Smooth muscle cell (in vitro differentiated cells): ENCODE measurements at regions not wholly inside any gene's neighbourhood (a gene's known extent, or its start where the extent isn't known, plus 50 kb on each side); places are given as distances from the start of the nearest gene placed in this dataset.

Source experiments
- DNase-seq: peaks from one replicate; lab custom pipeline; 2025; ENCODE audit not compliant: unreplicated experiment; lab: John Stamatoyannopoulos, UW
- H2AFZ ChIP-seq: fragments of 200-600 bp; sonication (generic); 2 replicates; pipeline ENCODE4 v1.6.0; 2016; ENCODE audit warnings: antibody characterized with exemption, low read depth, mild to moderate bottlenecking
- H3F3A ChIP-seq: fragments of 200-600 bp; sonication (generic); 2 replicates; pipeline ENCODE4 v1.6.0; 2017; ENCODE audit warnings: antibody characterized with exemption, low read depth
- H3K27ac ChIP-seq: fragments of 200-600 bp; sonication (generic); 2 replicates; pipeline ENCODE4 v1.5.1; 2016; ENCODE audit warnings: low read depth, mild to moderate bottlenecking
- H3K27me3 ChIP-seq: fragments of 200-600 bp; sonication (generic); 2 replicates; pipeline ENCODE4 v1.6.1; 2016; ENCODE audit warnings: low read depth, mild to moderate bottlenecking
- H3K36me3 ChIP-seq: fragments of 200-600 bp; sonication (generic); 2 replicates; pipeline ENCODE4 v1.5.1; 2016; ENCODE audit warnings: low read depth
- H3K4me1 ChIP-seq: fragments of 200-600 bp; sonication (generic); 2 replicates; pipeline ENCODE4 v1.5.1; 2016; ENCODE audit warnings: low read depth
- H3K4me2 ChIP-seq: fragments of 200-600 bp; sonication (generic); 2 replicates; pipeline ENCODE4 v1.6.0; 2016; ENCODE audit warnings: mild to moderate bottlenecking
- H3K4me3 ChIP-seq: fragments of 200-600 bp; sonication (generic); 2 replicates; pipeline ENCODE4 v1.5.1; 2016; ENCODE audit warnings: mild to moderate bottlenecking
- H3K79me2 ChIP-seq: fragments of 200-600 bp; sonication (generic); 2 replicates; pipeline ENCODE4 v1.6.0; 2016; ENCODE audit warnings: low read depth, mild to moderate bottlenecking
- H3K9ac ChIP-seq: fragments of 200-600 bp; sonication (generic); 2 replicates; pipeline ENCODE4 v1.6.0; 2016; ENCODE audit warnings: low read depth
- H3K9me3 ChIP-seq: fragments of 200-600 bp; sonication (generic); replicated peaks from 2 replicates; pipeline ENCODE4 v1.5.1; 2016; ENCODE audit warnings: low read depth
- H4K20me1 ChIP-seq: fragments of 200-600 bp; sonication (generic); 2 replicates; pipeline ENCODE4 v1.6.0; 2016; ENCODE audit warnings: low read depth
- WGBS: methylation state at CpG from one replicate; pipeline ENCODE4 v1.1.7; 2016; ENCODE audit warnings: low lambda C conversion rate; 5-methylcytosine and 5-hydroxymethylcytosine counted together
- TF ChIP-seq, protein P1 (sequence below): fragments of 200-600 bp; sonication (generic); IDR thresholded peaks from 2 replicates; pipeline ENCODE4 v1.5.1; 2017; ENCODE audit warnings: borderline replicate concordance, mild to moderate bottlenecking, antibody characterized with exemption; ENCODE audit not compliant: insufficient read depth, poor library complexity, severe bottlenecking

GRCh38 chr17:62130739-62131138 lies 65.7 kb upstream of the MED13 start:
- no peaks in the 10 kb centered on the region for H3F3A ChIP-seq
- TF ChIP-seq, protein P1, sequence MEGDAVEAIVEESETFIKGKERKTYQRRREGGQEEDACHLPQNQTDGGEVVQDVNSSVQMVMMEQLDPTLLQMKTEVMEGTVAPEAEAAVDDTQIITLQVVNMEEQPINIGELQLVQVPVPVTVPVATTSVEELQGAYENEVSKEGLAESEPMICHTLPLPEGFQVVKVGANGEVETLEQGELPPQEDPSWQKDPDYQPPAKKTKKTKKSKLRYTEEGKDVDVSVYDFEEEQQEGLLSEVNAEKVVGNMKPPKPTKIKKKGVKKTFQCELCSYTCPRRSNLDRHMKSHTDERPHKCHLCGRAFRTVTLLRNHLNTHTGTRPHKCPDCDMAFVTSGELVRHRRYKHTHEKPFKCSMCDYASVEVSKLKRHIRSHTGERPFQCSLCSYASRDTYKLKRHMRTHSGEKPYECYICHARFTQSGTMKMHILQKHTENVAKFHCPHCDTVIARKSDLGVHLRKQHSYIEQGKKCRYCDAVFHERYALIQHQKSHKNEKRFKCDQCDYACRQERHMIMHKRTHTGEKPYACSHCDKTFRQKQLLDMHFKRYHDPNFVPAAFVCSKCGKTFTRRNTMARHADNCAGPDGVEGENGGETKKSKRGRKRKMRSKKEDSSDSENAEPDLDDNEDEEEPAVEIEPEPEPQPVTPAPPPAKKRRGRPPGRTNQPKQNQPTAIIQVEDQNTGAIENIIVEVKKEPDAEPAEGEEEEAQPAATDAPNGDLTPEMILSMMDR = no peak
- no peaks in the 10 kb centered on the region for H3K36me3 ChIP-seq
- H3K27me3 ChIP-seq = peaks cover under 1% of the 10 kb centered on the region
- no peak overlapping the region for H2AFZ ChIP-seq
- H3K27ac ChIP-seq = no peak overlapping the region
- DNase-seq = no peak
- H3K79me2 ChIP-seq = no peaks in the 10 kb centered on the region
- H3K4me2 ChIP-seq = no peak overlapping the region
- WGBS = 95% methylated on average over 1 of the region's 1 CpG
- no peak overlapping the region for H3K9ac ChIP-seq
- H3K4me3 ChIP-seq = no peak overlapping the region
- H4K20me1 ChIP-seq = no peaks in the 10 kb centered on the region
- no peaks in the 10 kb centered on the region for H3K4me1 ChIP-seq
- H3K9me3 ChIP-seq = no peaks in the 10 kb centered on the region

DNA sequence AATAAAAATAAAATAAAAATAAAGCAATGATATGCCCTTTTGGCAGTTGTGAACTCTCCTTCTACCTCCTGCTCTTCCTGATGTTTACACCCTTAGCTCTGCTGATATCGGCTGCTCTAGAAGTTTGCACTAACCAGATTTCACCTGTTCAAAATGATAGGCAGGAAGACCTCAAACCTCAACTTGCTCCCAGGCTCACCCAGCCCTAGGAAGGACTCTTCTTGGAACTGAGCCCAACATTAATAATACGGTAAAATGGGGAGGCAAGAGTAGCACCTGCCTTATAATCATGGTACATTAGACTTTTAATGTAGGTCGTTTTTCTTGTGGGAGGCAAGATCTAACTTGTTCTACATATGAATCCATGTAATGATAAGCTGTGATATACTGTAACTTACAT lies 61.2 kb upstream of the MED13 start:
- Histone ChIP-seq H2AFZ (no peak overlapping the region), H3K4me2 (no peak overlapping the region), H3K79me2 (no peaks in the 10 kb centered on the region), H3K9me3 (no peaks in the 10 kb centered on the region), H3F3A (no peaks in the 10 kb centered on the region), H3K27ac (no peak overlapping the region), H3K4me1 (peaks cover 4% of the 10 kb centered on the region), H4K20me1 (no peaks in the 10 kb centered on the region), H3K9ac (no peak overlapping the region), H3K27me3 (peaks cover 24% of the 10 kb centered on the region), H3K36me3 (no peaks in the 10 kb centered on the region), H3K4me3 (no peak overlapping the region)
- no peak for DNase-seq
- 82% methylated on average over 3 of the region's 3 CpGs for WGBS
- TF ChIP-seq, protein P1 = no peak

DNA sequence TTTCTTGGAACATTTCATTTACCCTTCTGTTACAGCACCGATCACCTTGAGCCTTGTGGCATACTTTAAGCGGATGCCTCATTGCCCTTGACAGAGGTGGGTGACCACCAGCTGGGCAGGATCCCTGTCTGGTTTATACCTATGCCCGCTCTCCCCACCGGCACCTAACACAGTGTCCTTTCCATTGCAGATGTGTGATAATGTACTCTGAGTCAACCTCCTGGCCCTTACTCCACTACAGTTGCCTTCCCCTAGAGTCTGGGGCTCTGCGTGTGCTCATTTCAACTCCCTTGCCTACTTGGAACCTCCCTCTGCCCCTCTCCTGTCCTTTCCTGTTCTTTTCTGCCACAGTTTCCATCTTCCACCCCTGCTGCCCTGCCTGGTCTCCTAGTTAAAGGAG lies 60.2 kb upstream of the MED13 start:
- TF ChIP-seq, protein P1 = no peak
- Histone ChIP-seq H3F3A (no peaks in the 10 kb centered on the region), H3K79me2 (no peaks in the 10 kb centered on the region), H3K4me3 (no peak overlapping the region), H3K36me3 (no peaks in the 10 kb centered on the region), H3K4me1 (peaks cover 5% of the 10 kb centered on the region), H3K27ac (no peak overlapping the region), H3K4me2 (no peak overlapping the region), H4K20me1 (no peaks in the 10 kb centered on the region), H3K9me3 (no peaks in the 10 kb centered on the region), H3K27me3 (peaks cover 24% of the 10 kb centered on the region), H3K9ac (no peak overlapping the region), H2AFZ (no peak overlapping the region)
- DNase-seq = no peak
- WGBS = 95% methylated on average over 5 of the region's 5 CpGs

DNA sequence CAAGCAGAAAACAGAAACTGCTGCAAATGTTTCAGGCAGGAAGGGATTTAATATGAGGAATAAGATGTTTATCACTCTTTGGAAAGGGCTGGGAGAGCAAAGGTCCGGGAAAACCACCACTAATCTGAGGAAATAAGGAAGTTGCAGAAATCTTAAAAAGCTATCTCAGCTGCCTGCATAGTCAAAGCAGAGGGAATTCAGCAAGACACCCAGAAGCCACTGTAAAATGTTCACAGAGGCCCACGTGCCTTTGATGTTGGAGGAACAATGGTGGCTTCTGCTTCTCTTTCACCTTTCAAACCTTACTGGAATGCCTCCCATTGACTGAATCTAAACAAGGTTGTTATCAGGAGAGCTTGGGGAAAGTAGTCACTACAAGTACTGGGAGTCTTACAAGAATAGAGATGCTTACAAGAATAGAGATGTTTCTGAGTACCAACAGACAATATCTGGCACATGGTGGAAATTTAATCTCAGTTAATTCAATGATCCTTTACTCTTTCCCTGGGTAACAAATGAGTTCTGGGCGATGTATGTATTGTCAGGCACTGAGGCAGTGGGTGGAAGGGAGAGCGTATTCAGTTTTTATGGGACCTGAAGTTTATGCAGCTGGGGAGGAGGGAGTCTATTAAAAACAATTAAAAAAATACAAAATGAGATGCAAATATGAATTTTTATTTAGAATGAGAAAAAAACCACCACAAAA lies 56.1 kb upstream of the MED13 start:
- peaks cover 24% of the 10 kb centered on the region for H3K27me3 ChIP-seq
- H3K9ac ChIP-seq = no peak overlapping the region
- 68% methylated on average over 4 of the region's 4 CpGs for WGBS
- H3K4me3 ChIP-seq = no peak overlapping the region
- no peak for DNase-seq
- TF ChIP-seq, protein P1 = no peak
- no peaks in the 10 kb centered on the region for H3F3A ChIP-seq
- no peaks in the 10 kb centered on the region for H3K36me3 ChIP-seq
- no peaks in the 10 kb centered on the region for H3K9me3 ChIP-seq
- no peak overlapping the region for H2AFZ ChIP-seq
- H3K4me1 ChIP-seq = peaks cover 5% of the 10 kb centered on the region
- H3K79me2 ChIP-seq = no peaks in the 10 kb centered on the region
- no peaks in the 10 kb centered on the region for H4K20me1 ChIP-seq
- no peak overlapping the region for H3K4me2 ChIP-seq
- H3K27ac ChIP-seq = no peak overlapping the region
